Omental fat pad (tissue), 3 donors: ENCODE measurements at regions not wholly inside any gene's neighbourhood (a gene's known extent, or its start where the extent isn't known, plus 50 kb on each side); places are given as distances from the start of the nearest gene placed in this dataset.
A peak's percentile ranks its signal among the peaks of the same experiment; 100 is the strongest.
"Not testable (repeated sequence)": the region's sequence is repeated elsewhere in the genome, so short reads cannot be mapped to it uniquely, and the experiment has no call there.

Experiments used
- ATAC-seq: fragments of 150-250 bp; one replicate; pipeline ENCODE4 v1.9.1; 2016; ENCODE audit warnings: mild to moderate bottlenecking, moderate library complexity; ENCODE audit not compliant: low FRiP score
- DNase-seq: peaks from one replicate; pipeline ENCODE4 v3.0.0-alpha.2; 2019; ENCODE audit warnings: low spot score
- CTCF ChIP-seq, 3 donors: fragments of 450-650 bp; IDR thresholded peaks; one replicate each; pipeline ENCODE4 v1.5.1; 2016 to 2017; ENCODE audit warnings: antibody characterized with exemption in 3 of 3, mild to moderate bottlenecking in 3 of 3, moderate library complexity in 2 of 3

GRCh38 chr1:117754061-117754969 is 148.5 kb downstream of the TENT5C start:
- TF ChIP-seq CTCF (IDR thresholded peaks at IDR 0.05), result peak in 1 of 3 donors; percentile 15
- ATAC-seq, result peak; percentile 24
- no peak for DNase-seq

- ATAC-seq, result no peak
- no peak for DNase-seq
- no peak for TF ChIP-seq CTCF (IDR thresholded peaks at IDR 0.05)
These were observed 151.8 kb downstream of the TENT5C start for GRCh38 chr1:117757668-117758067.

- peak; percentile 60 for DNase-seq
- ATAC-seq, result peak; percentile 92
- TF ChIP-seq CTCF (IDR thresholded peaks at IDR 0.05), result peak in 1 of 3 donors; percentile 44
These were observed 152.8 kb downstream of the TENT5C start for GRCh38 chr1:117758444-117759316.

GRCh38 chr1:117759535-117759934 is 153.7 kb downstream of the TENT5C start:
- no peak for ATAC-seq
- DNase-seq, result no peak
- no peak for TF ChIP-seq CTCF (IDR thresholded peaks at IDR 0.05)

- no peak for DNase-seq
These were observed 154.2 kb downstream of the TENT5C start for GRCh38 chr1:117760069-117760468.

GRCh38 chr1:117760485-117760884 is 154.6 kb downstream of the TENT5C start:
- ATAC-seq (no peak), DNase-seq (no peak)
- TF ChIP-seq CTCF (IDR thresholded peaks at IDR 0.05), result no peak

More at GRCh38 chr1:117760069-117760468, 154.2 kb downstream of the TENT5C start:
- ATAC-seq, result no peak
- TF ChIP-seq CTCF (IDR thresholded peaks at IDR 0.05), result no peak

- ATAC-seq, DNase-seq: not testable (repeated sequence)
These were observed 161.7 kb downstream of the GDAP2 start for GRCh38 chr1:117767756-117768155.
